Stimulated activated naive B cell treated with anti-CD40 and anti-IgM and Interleukin-4, amounts not matched to agents 10 μg/mL and 1 μg/mL and 100 μg/mL, for 72 hours (primary cell): ENCODE measurements at regions not wholly inside any gene's neighbourhood (a gene's known extent, or its start where the extent isn't known, plus 50 kb on each side); places are given as distances from the start of the nearest gene placed in this dataset.
A peak's percentile ranks its signal among the peaks of the same experiment; 100 is the strongest.
"Not testable (repeated sequence)": the region's sequence is repeated elsewhere in the genome, so short reads cannot be mapped to it uniquely, and the experiment has no call there.

Experiments
- ATAC-seq, 2 donors: fragments of 150-1000 bp; cut with Tn5 transposase; replicated peaks; 2 replicates each; pipeline ENCODE4 v1.10.0; 2021; ENCODE audit warnings: moderate library complexity in 1 of 2
- DNase-seq: peaks from one replicate; pipeline ENCODE4 v3.0.0; 2021
- H3K27ac Mint-ChIP-seq: one replicate; pipeline ENCODE4 v1.8.0; 2022; ENCODE audit warnings: mild to moderate bottlenecking, mixed read lengths
- H3K27me3 Mint-ChIP-seq, 2 donors: one replicate each; pipeline ENCODE4 v1.8.0; 2022; ENCODE audit warnings: mixed read lengths in 2 of 2
- H3K36me3 Mint-ChIP-seq, 2 donors: one replicate each; pipeline ENCODE4 v1.8.0; 2022; ENCODE audit warnings: mixed read lengths in 2 of 2, mild to moderate bottlenecking in 1 of 2
- H3K4me1 Mint-ChIP-seq, 2 donors: one replicate each; pipeline ENCODE4 v1.8.0; 2022; ENCODE audit warnings: mixed read lengths in 2 of 2, mild to moderate bottlenecking in 1 of 2
- H3K4me3 Mint-ChIP-seq, 2 donors: one replicate each; pipeline ENCODE4 v1.8.0; 2022; ENCODE audit warnings: mild to moderate bottlenecking in 2 of 2, mixed read lengths in 2 of 2, moderate library complexity in 1 of 2
- H3K9me3 Mint-ChIP-seq, 2 donors: one replicate each; pipeline ENCODE4 v1.8.0; 2022; ENCODE audit warnings: mixed read lengths in 2 of 2, mild to moderate bottlenecking in 1 of 2

GRCh38 chr1:199474738-199475137 lies 552.8 kb upstream of the NR5A2 start:
- no peaks in the 10 kb centered on the region for H3K36me3 Mint-ChIP-seq
- H3K27ac Mint-ChIP-seq = no peak overlapping the region
- no peaks in the 10 kb centered on the region for H3K4me1 Mint-ChIP-seq
- H3K9me3 Mint-ChIP-seq = no peaks in the 10 kb centered on the region
- ATAC-seq = no peak
- H3K4me3 Mint-ChIP-seq = no peak overlapping the region
- no peaks in the 10 kb centered on the region for H3K27me3 Mint-ChIP-seq
- DNase-seq = no peak

GRCh38 chr1:199482426-199482825 lies 545.1 kb upstream of the NR5A2 start:
- Mint-ChIP-seq H3K4me1 (no peaks in the 10 kb centered on the region), H3K27me3 (no peaks in the 10 kb centered on the region), H3K27ac (no peak overlapping the region), H3K4me3 (no peak overlapping the region), H3K9me3 (peaks cover 0 to 7% of the 10 kb centered on the region in 2 donors), H3K36me3 (peaks cover 0 to 4% of the 10 kb centered on the region in 2 donors)
- DNase-seq (no peak), ATAC-seq (no peak)

GRCh38 chr1:199489594-199489993 lies 537.9 kb upstream of the NR5A2 start:
- ATAC-seq = peak; percentile 36 to 60
- no peak overlapping the region for H3K27ac Mint-ChIP-seq
- H3K4me3 Mint-ChIP-seq = peak overlapping the region in 1 of 2 donors; percentile 16
- no peak for DNase-seq
- peaks cover 9 to 14% of the 10 kb centered on the region in 2 donors for H3K9me3 Mint-ChIP-seq
- H3K27me3 Mint-ChIP-seq = no peaks in the 10 kb centered on the region
- peaks cover 6 to 9% of the 10 kb centered on the region in 2 donors for H3K36me3 Mint-ChIP-seq
- H3K4me1 Mint-ChIP-seq = peaks cover 8 to 12% of the 10 kb centered on the region in 2 donors

GRCh38 chr1:199490769-199491527 lies 536.6 kb upstream of the NR5A2 start:
- H3K27ac Mint-ChIP-seq = no peak overlapping the region
- H3K4me3 Mint-ChIP-seq = no peak overlapping the region
- DNase-seq (no peak), ATAC-seq (no peak)
- H3K27me3 Mint-ChIP-seq = no peaks in the 10 kb centered on the region
- H3K36me3 Mint-ChIP-seq = peaks cover 13 to 14% of the 10 kb centered on the region in 2 donors
- peaks cover 8 to 12% of the 10 kb centered on the region in 2 donors for H3K4me1 Mint-ChIP-seq
- peaks cover 15 to 16% of the 10 kb centered on the region in 2 donors for H3K9me3 Mint-ChIP-seq

- no peak for ATAC-seq
- H3K4me3 Mint-ChIP-seq = no peak overlapping the region
- no peak overlapping the region for H3K27ac Mint-ChIP-seq
- peaks cover 24 to 27% of the 10 kb centered on the region in 2 donors for H3K36me3 Mint-ChIP-seq
- peaks cover 18 to 22% of the 10 kb centered on the region in 2 donors for H3K9me3 Mint-ChIP-seq
- H3K4me1 Mint-ChIP-seq = peaks cover 19 to 35% of the 10 kb centered on the region in 2 donors
- DNase-seq = no peak
- no peaks in the 10 kb centered on the region for H3K27me3 Mint-ChIP-seq
Measured at GRCh38 chr1:199495432-199495831, 532.1 kb upstream of the NR5A2 start.

- H3K9me3 Mint-ChIP-seq = peaks cover 14 to 15% of the 10 kb centered on the region in 2 donors
- H3K36me3 Mint-ChIP-seq = peaks cover 22 to 26% of the 10 kb centered on the region in 2 donors
- H3K4me3 Mint-ChIP-seq = peak overlapping the region in 1 of 2 donors; percentile 10
- peak overlapping the region; percentile 7 for H3K27ac Mint-ChIP-seq
- ATAC-seq (peak; percentile 95 to 98), DNase-seq (peak; percentile 33)
- not testable (repeated sequence) for H3K27me3 Mint-ChIP-seq
- H3K4me1 Mint-ChIP-seq = peaks cover 20 to 35% of the 10 kb centered on the region in 2 donors
Measured at GRCh38 chr1:199498802-199499201, 528.7 kb upstream of the NR5A2 start.

- no peak for DNase-seq
- H3K27ac Mint-ChIP-seq = no peak overlapping the region
- no peak for ATAC-seq
- H3K4me1 Mint-ChIP-seq = peaks cover 11 to 37% of the 10 kb centered on the region in 2 donors
- H3K4me3 Mint-ChIP-seq = no peak overlapping the region
- H3K9me3 Mint-ChIP-seq = peaks cover 0 to 2% of the 10 kb centered on the region in 2 donors
- H3K36me3 Mint-ChIP-seq = peaks cover 0 to 2% of the 10 kb centered on the region in 2 donors
- H3K27me3 Mint-ChIP-seq = no peaks in the 10 kb centered on the region
Measured at GRCh38 chr1:199508072-199508471, 519.4 kb upstream of the NR5A2 start.

GRCh38 chr1:199508653-199509052 lies 518.9 kb upstream of the NR5A2 start:
- Mint-ChIP-seq H3K36me3 (no peaks in the 10 kb centered on the region), H3K27me3 (no peaks in the 10 kb centered on the region), H3K9me3 (no peaks in the 10 kb centered on the region), H3K4me1 (peaks cover 11 to 37% of the 10 kb centered on the region in 2 donors), H3K4me3 (no peak overlapping the region), H3K27ac (no peak overlapping the region)
- no peak for DNase-seq
- no peak for ATAC-seq

- no peak for ATAC-seq
- H3K27ac Mint-ChIP-seq = no peak overlapping the region
- H3K4me1 Mint-ChIP-seq = peaks cover 11 to 37% of the 10 kb centered on the region in 2 donors
- no peak overlapping the region for H3K4me3 Mint-ChIP-seq
- H3K36me3 Mint-ChIP-seq = no peaks in the 10 kb centered on the region
- no peak for DNase-seq
- no peaks in the 10 kb centered on the region for H3K27me3 Mint-ChIP-seq
- H3K9me3 Mint-ChIP-seq = no peaks in the 10 kb centered on the region
Measured at GRCh38 chr1:199509456-199509855, 518.1 kb upstream of the NR5A2 start.

- Mint-ChIP-seq H3K4me3 (peak overlapping the region; percentile 7 to 49), H3K27me3 (no peaks in the 10 kb centered on the region), H3K9me3 (no peaks in the 10 kb centered on the region), H3K27ac (no peak overlapping the region), H3K4me1 (peaks cover 11 to 37% of the 10 kb centered on the region in 2 donors), H3K36me3 (no peaks in the 10 kb centered on the region)
- DNase-seq (peak; percentile 7), ATAC-seq (peak; percentile 97)
Measured at GRCh38 chr1:199510314-199510713, 517.2 kb upstream of the NR5A2 start.

- H3K4me3 Mint-ChIP-seq = no peak overlapping the region
- H3K36me3 Mint-ChIP-seq = no peaks in the 10 kb centered on the region
- H3K4me1 Mint-ChIP-seq = peaks cover 8 to 31% of the 10 kb centered on the region in 2 donors
- ATAC-seq = peak in 1 of 2 donors; percentile 65
- no peak for DNase-seq
- H3K27ac Mint-ChIP-seq = no peak overlapping the region
- no peaks in the 10 kb centered on the region for H3K9me3 Mint-ChIP-seq
- H3K27me3 Mint-ChIP-seq = no peaks in the 10 kb centered on the region
Measured at GRCh38 chr1:199512037-199512710, 515.3 kb upstream of the NR5A2 start.

GRCh38 chr1:199515261-199515660 lies 512.2 kb upstream of the NR5A2 start:
- ATAC-seq (no peak), DNase-seq (no peak)
- H3K36me3 Mint-ChIP-seq = no peaks in the 10 kb centered on the region
- no peak overlapping the region for H3K4me3 Mint-ChIP-seq
- no peak overlapping the region for H3K27ac Mint-ChIP-seq
- H3K4me1 Mint-ChIP-seq = peaks cover 8 to 19% of the 10 kb centered on the region in 2 donors
- H3K9me3 Mint-ChIP-seq = no peaks in the 10 kb centered on the region
- H3K27me3 Mint-ChIP-seq = no peaks in the 10 kb centered on the region

GRCh38 chr1:199522338-199522737 lies 505.2 kb upstream of the NR5A2 start:
- ATAC-seq (no peak), DNase-seq (no peak)
- Mint-ChIP-seq H3K27ac (no peak overlapping the region), H3K36me3 (no peaks in the 10 kb centered on the region), H3K9me3 (no peaks in the 10 kb centered on the region), H3K4me1 (no peaks in the 10 kb centered on the region), H3K4me3 (no peak overlapping the region), H3K27me3 (no peaks in the 10 kb centered on the region)

- ATAC-seq (no peak), DNase-seq (no peak)
- no peaks in the 10 kb centered on the region for H3K9me3 Mint-ChIP-seq
- H3K27me3 Mint-ChIP-seq = no peaks in the 10 kb centered on the region
- H3K36me3 Mint-ChIP-seq = no peaks in the 10 kb centered on the region
- no peak overlapping the region for H3K27ac Mint-ChIP-seq
- H3K4me3 Mint-ChIP-seq = no peak overlapping the region
- no peaks in the 10 kb centered on the region for H3K4me1 Mint-ChIP-seq
Measured at GRCh38 chr1:199522936-199523335, 504.6 kb upstream of the NR5A2 start.

- Mint-ChIP-seq H3K36me3 (peaks cover 4 to 6% of the 10 kb centered on the region in 2 donors), H3K9me3 (peaks cover 6 to 11% of the 10 kb centered on the region in 2 donors), H3K4me3 (no peak overlapping the region), H3K27ac (no peak overlapping the region), H3K27me3 (no peaks in the 10 kb centered on the region), H3K4me1 (peaks cover 3 to 6% of the 10 kb centered on the region in 2 donors)
- DNase-seq (no peak), ATAC-seq (peak; percentile 55 to 60)
Measured at GRCh38 chr1:199529324-199529723, 498.2 kb upstream of the NR5A2 start.
